Occipital lobe (tissue), 1 donor: ENCODE measurements at regions not wholly inside any gene's neighbourhood (a gene's known extent, or its start where the extent isn't known, plus 50 kb on each side); places are given as distances from the start of the nearest gene placed in this dataset.

Source experiments
- DNase-seq: peaks from one replicate; lab custom pipeline; 2025; lab: John Stamatoyannopoulos, UW

GRCh38 chr12:93944911-93945310, 203.5 kb upstream of the PLXNC1 start:
- no peak for DNase-seq

GRCh38 chr12:93946542-93947150, 201.7 kb upstream of the PLXNC1 start:
- DNase-seq: no peak

GRCh38 chr12:93947486-93947885, 200.9 kb upstream of the PLXNC1 start:
- DNase-seq: no peak

GRCh38 chr12:93950311-93950710, 198.1 kb upstream of the PLXNC1 start:
- DNase-seq: no peak

GRCh38 chr12:93954166-93955112, 193.9 kb upstream of the PLXNC1 start:
- DNase-seq: no peak

- DNase-seq: no peak
These were observed 191.8 kb upstream of the PLXNC1 start for GRCh38 chr12:93956551-93956950.

GRCh38 chr12:93957168-93957567, 191.2 kb upstream of the PLXNC1 start:
- no peak for DNase-seq

- no peak for DNase-seq
These were observed 190.5 kb upstream of the PLXNC1 start for GRCh38 chr12:93957870-93958269.

GRCh38 chr12:93959657-93960056, 188.7 kb upstream of the PLXNC1 start:
- DNase-seq: no peak

GRCh38 chr12:93960521-93960920, 187.9 kb upstream of the PLXNC1 start:
- DNase-seq: no peak

- no peak for DNase-seq
These were observed 186.0 kb upstream of the PLXNC1 start for GRCh38 chr12:93962336-93962735.

GRCh38 chr12:93964936-93965335, 183.4 kb upstream of the PLXNC1 start:
- DNase-seq: no peak

- DNase-seq: no peak
These were observed 181.8 kb upstream of the PLXNC1 start for GRCh38 chr12:93966516-93967133.

- no peak for DNase-seq
These were observed 180.9 kb upstream of the PLXNC1 start for GRCh38 chr12:93967454-93967853.

- DNase-seq: no peak
These were observed 179.7 kb upstream of the PLXNC1 start for GRCh38 chr12:93968536-93969285.

GRCh38 chr12:93970900-93971688, 177.3 kb upstream of the PLXNC1 start:
- DNase-seq: no peak

- DNase-seq: no peak
These were observed 175.8 kb upstream of the PLXNC1 start for GRCh38 chr12:93972411-93973208.

- no peak for DNase-seq
These were observed 174.1 kb upstream of the PLXNC1 start for GRCh38 chr12:93974252-93974651.

- DNase-seq: no peak
These were observed 172.4 kb upstream of the PLXNC1 start for GRCh38 chr12:93976024-93976423.

- no peak for DNase-seq
These were observed 171.3 kb upstream of the PLXNC1 start for GRCh38 chr12:93977081-93977480.
